DOHH2 (cell line): ENCODE measurements at regions not wholly inside any gene's neighbourhood (a gene's known extent, or its start where the extent isn't known, plus 50 kb on each side); places are given as distances from the start of the nearest gene placed in this dataset.

Source experiments
- CTCF ChIP-seq: fragments of 200-600 bp; sonication (generic); IDR thresholded peaks from one replicate; pipeline ENCODE4 v1.5.1; 2014; ENCODE audit warnings: antibody characterized with exemption, mild to moderate bottlenecking, low read depth, low read length; ENCODE audit not compliant: poor library complexity, severe bottlenecking
- EZH2phosphoT487 ChIP-seq: fragments of 200-600 bp; sonication (generic); IDR thresholded peaks from 2 replicates; pipeline ENCODE4 v1.6.1; 2017; ENCODE audit warnings: borderline replicate concordance, mild to moderate bottlenecking, antibody characterized with exemption, low read length, moderate library complexity, mixed read lengths

DNA sequence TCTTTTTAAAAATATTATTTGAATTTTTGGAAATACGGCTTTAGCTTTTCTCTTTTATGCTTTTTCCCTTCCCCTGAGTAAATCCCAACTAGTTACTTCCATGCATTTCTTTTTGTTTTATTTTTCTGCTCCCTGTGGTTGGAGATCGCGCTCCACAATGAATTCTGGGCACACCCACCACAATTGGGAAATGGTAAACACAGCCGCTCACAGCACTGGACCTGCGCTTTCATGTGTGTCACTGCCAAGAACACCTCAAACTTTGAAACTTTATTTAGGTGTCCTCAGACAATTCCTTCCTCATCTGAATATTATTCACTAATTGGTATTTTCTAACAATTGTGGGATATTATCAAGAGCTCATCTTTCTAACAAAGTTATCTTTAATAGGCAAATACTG lies 82.8 kb upstream of the TMEM18 start:
- TF ChIP-seq CTCF: no peak
- TF ChIP-seq EZH2phosphoT487: no peak
